ENCODE measurements at regions not wholly inside any gene's neighbourhood (a gene's known extent, or its start where the extent isn't known, plus 50 kb on each side); places are given as distances from the start of the nearest gene placed in this dataset.

GRCh38 chrX:53817548-53817947, 131.0 kb upstream of the HUWE1 start:
- Histone ChIP-seq H3K27me3 (no peaks in the 10 kb centered on the region), H3K4me3 (ENCODE audit: low read depth, low read length) (no peak overlapping the region), H3K36me3 (no peaks in the 10 kb centered on the region), H3K4me1 (no peaks in the 10 kb centered on the region), H3K9me3 (no peaks in the 10 kb centered on the region)
- TF ChIP-seq CTCF (IDR thresholded peaks at IDR 0.05; ENCODE audit: low read depth, low read length): no peak
- DNase-seq: no peak

GRCh38 chrX:53813670-53814440, 127.3 kb upstream of the HUWE1 start:
- Histone ChIP-seq H3K9me3 (no peaks in the 10 kb centered on the region), H3K4me1 (no peaks in the 10 kb centered on the region), H3K27me3 (no peaks in the 10 kb centered on the region), H3K4me3 (ENCODE audit: low read depth, low read length) (no peak overlapping the region), H3K36me3 (no peaks in the 10 kb centered on the region)
- TF ChIP-seq CTCF (IDR thresholded peaks at IDR 0.05; ENCODE audit: low read depth, low read length): no peak
- DNase-seq: no peak

- H3K36me3 ChIP-seq: no peaks in the 10 kb centered on the region
- no peak overlapping the region for H3K4me3 ChIP-seq (ENCODE audit: low read depth, low read length)
- H3K27me3 ChIP-seq: no peaks in the 10 kb centered on the region
- H3K9me3 ChIP-seq: no peaks in the 10 kb centered on the region
- H3K4me1 ChIP-seq: no peaks in the 10 kb centered on the region
- no peak for DNase-seq
- TF ChIP-seq CTCF (IDR thresholded peaks at IDR 0.05; ENCODE audit: low read depth, low read length): no peak
These were observed 111.8 kb upstream of the HUWE1 start for GRCh38 chrX:53798281-53798680.

GRCh38 chrX:53795576-53795975, 109.1 kb upstream of the HUWE1 start:
- H3K27me3 ChIP-seq: no peaks in the 10 kb centered on the region

GRCh38 chrX:53794181-53794580, 107.7 kb upstream of the HUWE1 start:
- Histone ChIP-seq H3K4me1 (no peaks in the 10 kb centered on the region), H3K36me3 (no peaks in the 10 kb centered on the region), H3K4me3 (ENCODE audit: low read depth, low read length) (no peak overlapping the region), H3K9me3 (no peaks in the 10 kb centered on the region), H3K27me3 (no peaks in the 10 kb centered on the region)
- no peak for TF ChIP-seq CTCF (IDR thresholded peaks at IDR 0.05; ENCODE audit: low read depth, low read length)
- DNase-seq: no peak

More at GRCh38 chrX:53795576-53795975, 109.1 kb upstream of the HUWE1 start:
- no peaks in the 10 kb centered on the region for H3K36me3 ChIP-seq
- H3K9me3 ChIP-seq: no peaks in the 10 kb centered on the region
- H3K4me3 ChIP-seq (ENCODE audit: low read depth, low read length): no peak overlapping the region
- no peaks in the 10 kb centered on the region for H3K4me1 ChIP-seq
- no peak for TF ChIP-seq CTCF (IDR thresholded peaks at IDR 0.05; ENCODE audit: low read depth, low read length)
- no peak for DNase-seq

GRCh38 chrX:53768865-53769264, 82.3 kb upstream of the HUWE1 start:
- no peak for DNase-seq
- H3K36me3 ChIP-seq: no peaks in the 10 kb centered on the region
- no peak overlapping the region for H3K4me3 ChIP-seq (ENCODE audit: low read depth, low read length)
- H3K9me3 ChIP-seq: no peaks in the 10 kb centered on the region
- no peak for TF ChIP-seq CTCF (IDR thresholded peaks at IDR 0.05; ENCODE audit: low read depth, low read length)
- H3K27me3 ChIP-seq: no peaks in the 10 kb centered on the region
- H3K4me1 ChIP-seq: no peaks in the 10 kb centered on the region

All from BE2C (cell line).